HG03039 (cell line): ENCODE measurements at regions not wholly inside any gene's neighbourhood (a gene's known extent, or its start where the extent isn't known, plus 50 kb on each side); places are given as distances from the start of the nearest gene placed in this dataset.

ENCODE experiments used
- ATAC-seq: cut with Tn5 transposase; IDR thresholded peaks from one replicate; pipeline ENCODE4 v1.9.1; 2021; ENCODE audit warnings: mild to moderate bottlenecking, moderate library complexity; ENCODE audit not compliant: unreplicated experiment

GRCh38 chr2:226623587-226624368 is 175.8 kb downstream of the IRS1 start:
- no peak for ATAC-seq

GRCh38 chr2:226622484-226622883 is 177.1 kb downstream of the IRS1 start:
- ATAC-seq, result no peak

- ATAC-seq, result no peak
Measured at GRCh38 chr2:226620176-226620575, 179.4 kb downstream of the IRS1 start.

- ATAC-seq, result no peak
Measured at GRCh38 chr2:226619707-226620106, 179.9 kb downstream of the IRS1 start.

GRCh38 chr2:226618875-226619605 is 180.6 kb downstream of the IRS1 start:
- ATAC-seq, result no peak

- ATAC-seq, result no peak
Measured at GRCh38 chr2:226618544-226618874, 181.1 kb downstream of the IRS1 start.

- no peak for ATAC-seq
Measured at GRCh38 chr2:226615891-226616290, 183.7 kb downstream of the IRS1 start.

GRCh38 chr2:226611944-226612318 is 187.7 kb downstream of the IRS1 start:
- ATAC-seq, result no peak

- ATAC-seq, result no peak
Measured at GRCh38 chr2:226611196-226611943, 188.2 kb downstream of the IRS1 start.

GRCh38 chr2:226609366-226609765 is 190.3 kb downstream of the IRS1 start:
- no peak for ATAC-seq

- no peak for ATAC-seq
Measured at GRCh38 chr2:226608451-226608850, 191.2 kb downstream of the IRS1 start.

GRCh38 chr2:226607379-226607778 is 192.2 kb downstream of the IRS1 start:
- ATAC-seq, result no peak

- ATAC-seq, result no peak
Measured at GRCh38 chr2:226605642-226606041, 194.0 kb downstream of the IRS1 start.

GRCh38 chr2:226603606-226604005 is 196.0 kb downstream of the IRS1 start:
- no peak for ATAC-seq

- ATAC-seq, result no peak
Measured at GRCh38 chr2:226601881-226602662, 197.5 kb downstream of the IRS1 start.

- ATAC-seq, result no peak
Measured at GRCh38 chr2:226600802-226601201, 198.8 kb downstream of the IRS1 start.

GRCh38 chr2:226600184-226600583 is 199.4 kb downstream of the IRS1 start:
- no peak for ATAC-seq

GRCh38 chr2:226589043-226589442 is 210.6 kb downstream of the IRS1 start:
- ATAC-seq, result no peak

- ATAC-seq, result no peak
Measured at GRCh38 chr2:226585130-226585561, 214.5 kb downstream of the IRS1 start.

- ATAC-seq, result no peak
Measured at GRCh38 chr2:226584518-226585055, 215.0 kb downstream of the IRS1 start.

GRCh38 chr2:226583715-226584114 is 215.9 kb downstream of the IRS1 start:
- no peak for ATAC-seq
